GM19043 (cell line): ENCODE measurements at regions not wholly inside any gene's neighbourhood (a gene's known extent, or its start where the extent isn't known, plus 50 kb on each side); places are given as distances from the start of the nearest gene placed in this dataset.
"Not testable (repeated sequence)": the region's sequence is repeated elsewhere in the genome, so short reads cannot be mapped to it uniquely, and the experiment has no call there.

Source experiments
- ATAC-seq: cut with Tn5 transposase; IDR thresholded peaks from one replicate; pipeline ENCODE4 v1.9.1; 2021; ENCODE audit warnings: low read depth; ENCODE audit not compliant: unreplicated experiment

- ATAC-seq, result no peak
Observed at GRCh38 chr14:53858345-53858684, 98.3 kb downstream of the BMP4 start.

- no peak for ATAC-seq
Observed at GRCh38 chr14:53857625-53858344, 98.8 kb downstream of the BMP4 start.

- ATAC-seq, result no peak
Observed at GRCh38 chr14:53855574-53855973, 101.1 kb downstream of the BMP4 start.

- no peak for ATAC-seq
Observed at GRCh38 chr14:53855127-53855526, 101.5 kb downstream of the BMP4 start.

DNA sequence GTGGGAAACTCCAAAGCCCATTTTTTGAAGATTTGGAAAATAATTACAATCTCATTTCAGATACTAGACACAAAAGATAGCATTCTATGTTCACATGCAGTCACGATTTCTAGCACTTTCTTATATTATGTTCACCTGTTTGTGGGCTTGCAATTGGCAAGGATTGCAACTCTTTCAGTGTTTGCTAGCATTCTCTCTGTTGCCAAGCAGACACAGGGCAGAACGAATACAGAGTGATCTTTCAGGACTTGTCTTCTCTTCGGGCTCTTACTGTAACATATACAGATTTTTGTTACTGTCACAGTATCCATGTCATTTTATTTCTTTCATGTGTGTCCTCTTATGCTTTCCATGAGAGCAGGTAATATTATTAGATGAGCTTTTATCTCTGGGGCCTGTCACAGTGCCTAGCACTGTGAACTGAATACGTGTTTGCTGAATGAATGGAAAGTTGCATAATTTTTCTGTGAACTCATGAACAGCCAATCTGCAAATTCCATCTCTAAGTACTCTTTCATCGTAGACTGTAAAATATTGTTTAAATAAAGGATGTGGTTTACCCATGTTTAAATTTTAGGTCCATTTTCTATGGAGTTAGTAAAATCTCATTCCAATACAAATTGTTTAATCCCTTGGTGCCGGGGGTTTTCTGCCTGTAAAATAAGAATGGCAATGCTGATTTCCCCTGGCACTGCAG, 105.1 kb downstream of the BMP4 start:
- no peak for ATAC-seq

DNA sequence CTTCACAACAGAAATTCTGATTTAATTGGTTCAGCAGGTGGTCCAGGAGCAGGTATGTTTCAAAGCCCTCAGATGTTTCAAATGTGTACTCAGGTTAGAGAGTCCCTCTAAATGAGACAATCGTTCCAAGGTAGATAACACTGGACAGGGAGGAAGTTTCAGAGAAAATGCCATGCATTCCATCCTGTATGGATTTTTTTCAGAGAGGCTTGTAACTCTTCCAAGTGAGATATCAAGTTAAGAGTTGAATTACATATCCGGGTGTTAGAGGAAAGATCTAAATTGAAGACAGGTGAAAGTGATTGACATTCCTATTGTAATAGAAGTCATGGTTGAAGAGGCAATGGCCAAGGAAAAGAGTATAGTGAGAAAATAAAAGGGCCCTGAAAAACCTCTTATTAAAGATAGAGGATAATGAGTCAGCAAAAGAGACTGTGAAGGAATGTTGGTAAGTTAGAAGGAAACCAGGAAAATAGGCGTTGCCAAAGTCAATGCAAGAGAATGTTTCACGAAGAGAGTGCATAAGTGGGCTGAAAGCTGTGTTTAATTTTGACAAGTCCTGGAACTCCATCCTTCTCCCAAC, 105.8 kb downstream of the BMP4 start:
- ATAC-seq, result no peak

- no peak for ATAC-seq
Observed at GRCh38 chr14:53849549-53849948, 107.1 kb downstream of the BMP4 start.

DNA sequence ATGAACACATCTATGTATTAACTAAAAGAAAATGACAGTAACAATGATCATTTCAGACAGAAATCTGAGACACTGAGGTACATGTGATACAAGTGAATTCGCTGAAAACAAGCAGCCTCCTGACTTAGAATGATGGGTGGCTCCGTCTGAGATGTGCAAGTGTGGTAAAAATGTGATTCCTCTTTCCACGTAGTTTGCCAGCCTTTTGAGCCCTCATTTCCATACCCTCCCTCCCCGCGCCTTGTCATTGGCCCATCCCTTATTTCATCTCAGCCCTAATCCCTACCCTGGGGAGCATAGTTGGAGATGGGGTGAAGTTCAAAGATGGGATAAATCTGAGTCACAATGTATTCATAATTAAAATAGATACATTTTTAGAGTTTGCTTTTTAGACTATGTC, 107.8 kb downstream of the BMP4 start:
- ATAC-seq, result no peak

- ATAC-seq, result no peak
Observed at GRCh38 chr14:53847881-53848280, 108.7 kb downstream of the BMP4 start.

DNA sequence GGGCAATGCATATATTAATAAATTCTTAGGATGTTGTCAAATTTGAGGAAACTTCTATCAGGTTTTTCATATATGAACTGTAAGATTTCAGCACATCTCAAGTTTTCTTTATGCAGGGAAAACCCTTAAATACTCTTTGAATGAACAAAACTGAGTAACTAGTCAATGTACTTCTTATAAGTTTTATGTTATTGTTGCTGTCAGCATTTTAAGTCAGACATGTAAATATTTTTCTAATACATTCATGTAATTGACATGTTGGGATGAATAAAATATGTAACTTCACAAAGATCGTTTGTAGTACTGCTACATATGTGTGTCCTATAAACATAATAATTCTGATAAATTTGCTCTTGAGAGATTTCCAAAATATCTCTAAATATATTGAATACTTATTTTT, 109.6 kb downstream of the BMP4 start:
- ATAC-seq, result no peak

GRCh38 chr14:53845813-53846693, 110.6 kb downstream of the BMP4 start:
- ATAC-seq, result no peak

GRCh38 chr14:53842938-53843337, 113.7 kb downstream of the BMP4 start:
- no peak for ATAC-seq

DNA sequence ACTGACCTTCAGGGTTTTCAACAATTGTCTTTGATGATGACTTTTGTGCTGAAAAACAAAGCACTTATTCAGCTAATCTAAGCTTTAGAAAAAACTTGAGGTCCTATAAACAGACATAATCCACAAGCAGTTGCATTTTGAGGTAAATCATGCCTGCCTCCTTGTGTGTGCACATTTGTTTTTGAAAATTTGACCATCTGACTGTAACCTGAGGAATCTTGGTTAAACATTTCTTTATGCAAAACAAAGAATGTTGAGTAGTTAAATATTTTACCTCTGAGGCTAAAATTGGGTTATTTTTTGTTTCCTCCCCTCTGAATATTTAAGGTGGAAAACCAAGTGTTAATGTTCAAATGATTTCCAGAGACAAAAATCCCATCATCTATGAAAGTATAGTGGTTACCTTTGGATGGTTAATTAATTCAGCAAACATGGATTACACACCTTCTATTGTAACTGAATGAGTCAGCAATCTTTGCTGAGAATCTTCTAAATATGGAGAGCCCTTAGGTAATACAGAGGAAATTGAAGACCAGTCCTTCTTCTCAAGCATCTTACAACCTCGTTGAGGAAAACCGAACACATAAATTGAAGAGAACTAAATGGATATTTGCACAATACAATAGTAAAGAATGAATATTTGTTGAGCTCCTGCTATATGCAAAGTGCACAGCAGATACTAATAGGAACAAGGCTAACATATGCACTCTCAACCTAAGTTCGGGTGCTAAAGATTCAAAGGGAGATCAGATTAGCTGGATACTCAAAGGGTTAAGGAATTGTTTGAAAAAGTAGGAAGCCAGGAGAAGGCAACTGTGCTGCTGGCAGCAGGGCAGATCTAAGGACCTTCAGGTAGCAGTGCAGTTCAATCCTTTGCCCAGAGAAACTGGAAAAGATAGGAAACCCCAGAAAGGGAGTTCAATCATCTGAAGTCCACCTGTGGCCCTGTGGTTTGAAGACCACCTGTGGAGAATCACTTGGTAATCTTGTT, 115.2 kb downstream of the BMP4 start:
- no peak for ATAC-seq

GRCh38 chr14:53840444-53840843, 116.2 kb downstream of the BMP4 start:
- no peak for ATAC-seq

- no peak for ATAC-seq
Observed at GRCh38 chr14:53838374-53838773, 118.3 kb downstream of the BMP4 start.

DNA sequence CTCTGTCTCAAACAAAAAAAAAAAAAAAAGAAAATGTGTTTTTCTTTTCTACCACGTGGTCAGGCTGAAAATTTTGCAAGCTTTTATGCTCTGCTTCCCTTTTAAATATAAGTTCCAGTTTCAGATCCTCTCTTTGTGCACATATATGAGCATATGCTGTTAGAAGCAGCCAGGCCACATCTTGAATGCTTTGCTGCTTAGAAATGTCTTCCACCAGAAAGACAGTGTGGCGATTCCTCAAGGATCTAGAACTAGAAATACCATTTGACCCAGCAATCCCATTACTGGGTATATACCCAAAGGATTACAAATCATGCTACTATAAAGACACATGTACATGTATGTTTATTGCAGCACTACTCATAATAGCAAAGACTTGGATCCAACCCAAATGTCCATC, 119.0 kb downstream of the BMP4 start:
- not testable (repeated sequence) for ATAC-seq

- no peak for ATAC-seq
Observed at GRCh38 chr14:53836551-53836950, 120.1 kb downstream of the BMP4 start.

- ATAC-seq, result no peak
Observed at GRCh38 chr14:53828820-53829219, 127.8 kb downstream of the BMP4 start.

DNA sequence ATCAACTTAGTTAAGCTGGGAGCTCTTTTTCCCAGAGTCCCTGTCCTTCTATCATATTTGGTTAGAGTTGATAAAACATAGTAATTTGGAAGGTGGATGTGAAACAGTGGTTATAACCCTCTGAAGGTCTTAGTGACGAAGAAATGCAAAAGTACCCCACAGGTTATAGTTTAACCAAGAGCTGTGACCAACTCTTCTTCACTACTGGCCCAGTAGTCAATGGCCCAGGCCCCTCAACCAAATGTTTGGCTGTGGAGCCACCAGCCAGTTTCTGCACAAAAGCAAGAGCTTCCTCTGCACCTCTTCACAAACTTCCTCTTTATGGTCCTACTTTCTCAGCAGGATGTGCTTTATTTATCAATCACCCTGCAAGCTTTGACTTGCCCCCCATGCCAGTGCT, 132.6 kb downstream of the BMP4 start:
- peak; percentile 89 for ATAC-seq

DNA sequence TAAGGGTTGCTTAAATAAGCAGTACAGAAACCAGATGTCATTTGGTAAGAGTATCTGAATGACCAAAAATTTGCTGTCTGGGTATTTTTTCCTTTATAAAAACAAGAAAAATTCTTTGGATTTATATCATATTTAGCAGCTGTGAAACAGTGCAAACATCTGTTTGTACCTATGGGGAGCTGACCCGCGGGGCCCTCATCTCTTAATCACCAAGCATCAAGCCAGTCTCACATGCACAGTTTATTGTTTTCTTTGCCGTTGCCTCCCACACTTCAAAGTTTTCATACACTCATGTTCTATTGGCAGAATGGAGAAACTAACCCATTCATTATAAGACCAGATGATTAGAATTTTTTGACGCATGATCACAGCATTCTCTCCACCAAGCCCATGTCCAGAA, 142.2 kb downstream of the BMP4 start:
- ATAC-seq, result no peak
